B cell (primary cell): ENCODE measurements at regions not wholly inside any gene's neighbourhood (a gene's known extent, or its start where the extent isn't known, plus 50 kb on each side); places are given as distances from the start of the nearest gene placed in this dataset.

Source experiments
- ATAC-seq: fragments of 200-7000 bp; cut with Tn5 transposase; one replicate; pipeline ENCODE4 v1.10.0; 2021; ENCODE audit warnings: low read depth, mild to moderate bottlenecking, moderate number of reproducible peaks, moderate library complexity
- CTCF ChIA-PET: fragments of 350-600 bp; sonication (Branson Sonifier 250); formaldehyde crosslinking; loops from one replicate; lab custom pipeline; 2021; ENCODE audit warnings: antibody characterized with exemption, inconsistent platforms; lab: Charles Lee
- POLR2A ChIA-PET: fragments of 350-600 bp; sonication (Branson Sonifier 250); formaldehyde crosslinking; loops from one replicate; lab custom pipeline; 2021; ENCODE audit warnings: antibody characterized with exemption; lab: Charles Lee
- DNase-seq: peaks from one replicate; pipeline ENCODE4 v3.0.0; 2013
- H2AFZ ChIP-seq: 2 replicates; pipeline ENCODE4 v1.6.1; 2012; ENCODE audit warnings: mild to moderate bottlenecking, low read depth, low read length; ENCODE audit not compliant: insufficient read depth, poor library complexity, severe bottlenecking
- H3K27ac ChIP-seq, 2 donors: 1 replicate in 1 of 2; 2 replicates in 1 of 2; pipeline ENCODE4 v1.5.1; 2012 to 2013; ENCODE audit warnings: low read length in 2 of 2, mild to moderate bottlenecking in 2 of 2, moderate library complexity in 1 of 2
- H3K27me3 ChIP-seq, 4 experiments: fragments of 200-600 bp in 1 of 4; sonication (generic) in 1 of 4; replicated peaks in 1 of 4; 1 replicate in 2 of 4; 2 replicates in 2 of 4; pipeline versions ENCODE4 v1.6.1 to v1.7.0; 2013 to 2016; ENCODE audit warnings: low read length in 3 of 4, mild to moderate bottlenecking in 2 of 4, mixed read lengths in 1 of 4, moderate library complexity in 1 of 4; ENCODE audit not compliant: insufficient read depth in 4 of 4, control insufficient read depth in 3 of 4; ENCODE audit errors: control extremely low read depth in 1 of 4
- H3K36me3 ChIP-seq, 2 experiments: replicated peaks in 1 of 2; 1 replicate in 1 of 2; 2 replicates in 1 of 2; pipeline versions ENCODE4 v1.6.1 to v1.7.1; 2013; ENCODE audit warnings: low read length in 1 of 2; ENCODE audit not compliant: insufficient read depth in 2 of 2, control insufficient read depth in 1 of 2; ENCODE audit errors: control extremely low read depth in 1 of 2, extremely low read depth in 1 of 2
- H3K4me1 ChIP-seq, 2 donors: fragments of 200-600 bp in 1 of 2; sonication (generic) in 1 of 2; 1 replicate in 1 of 2; 2 replicates in 1 of 2; pipeline versions ENCODE4 v1.5.1 to v1.6.1; 2013 to 2017; ENCODE audit warnings: low read length in 2 of 2; ENCODE audit not compliant: control insufficient read depth in 2 of 2, insufficient read depth in 2 of 2
- H3K4me2 ChIP-seq: replicated peaks from 2 replicates; pipeline ENCODE3; 2012; ENCODE audit warnings: mild to moderate bottlenecking, low read depth, low read length; ENCODE audit not compliant: poor library complexity, severe bottlenecking
- H3K4me3 ChIP-seq, 5 experiments: fragments of 200-600 bp in 1 of 5; sonication (generic) in 1 of 5; 1 replicate in 3 of 5; 2 replicates in 2 of 5; pipeline versions ENCODE4 v1.5.1 to v1.7.0; 2011 to 2016; ENCODE audit warnings: low read length in 4 of 5, mild to moderate bottlenecking in 4 of 5, low read depth in 2 of 5, control low read depth in 1 of 5, moderate library complexity in 1 of 5; ENCODE audit not compliant: insufficient read depth in 1 of 5; ENCODE audit errors: control extremely low read depth in 1 of 5, extremely low read depth in 1 of 5
- H3K79me2 ChIP-seq: fragments of 200-600 bp; sonication (generic); one replicate; pipeline ENCODE4 v1.6.0; 2016; ENCODE audit warnings: low read length; ENCODE audit not compliant: control insufficient read depth, insufficient read depth
- H3K9ac ChIP-seq: fragments of 200-600 bp; sonication (generic); 2 replicates; pipeline ENCODE4 v1.6.1; 2017; ENCODE audit warnings: mild to moderate bottlenecking, low read length, moderate library complexity
- H3K9me3 ChIP-seq, 3 donors: one replicate each; pipeline versions ENCODE4 v1.6.1 to v1.7.1; 2013; ENCODE audit warnings: low read length in 2 of 3; ENCODE audit not compliant: control insufficient read depth in 2 of 3, insufficient read depth in 1 of 3; ENCODE audit errors: control extremely low read depth in 1 of 3
- H4K20me1 ChIP-seq: 2 replicates; pipeline ENCODE4 v1.6.0; 2012; ENCODE audit warnings: mild to moderate bottlenecking, low read length; ENCODE audit not compliant: insufficient read depth, control insufficient read depth, poor library complexity, severe bottlenecking
- H3K27ac Mint-ChIP-seq: one replicate; pipeline ENCODE4 v1.8.0; 2021; ENCODE audit warnings: mixed read lengths
- H3K27me3 Mint-ChIP-seq: one replicate; pipeline ENCODE4 v1.8.0; 2021; ENCODE audit warnings: mixed read lengths
- H3K4me1 Mint-ChIP-seq: one replicate; pipeline ENCODE4 v1.8.0; 2021; ENCODE audit warnings: mixed read lengths
- H3K4me3 Mint-ChIP-seq: one replicate; pipeline ENCODE4 v1.8.0; 2021; ENCODE audit warnings: mixed read lengths
- H3K9me3 Mint-ChIP-seq: one replicate; pipeline ENCODE4 v1.8.0; 2022; ENCODE audit warnings: mixed read lengths; ENCODE audit not compliant: insufficient read depth
- CTCF ChIP-seq: fragments of 200-600 bp; IDR thresholded peaks from one replicate; pipeline ENCODE4 v1.8.0; 2022; ENCODE audit warnings: antibody characterized with exemption, mild to moderate bottlenecking
- EZH2 ChIP-seq: IDR thresholded peaks from 2 replicates; pipeline ENCODE4 v1.6.1; 2012; ENCODE audit warnings: borderline replicate concordance, low read depth, mild to moderate bottlenecking, moderate library complexity, low read length; ENCODE audit not compliant: insufficient read depth, poor library complexity, severe bottlenecking
- WGBS: methylation state at CpG from one replicate; pipeline ENCODE4 v1.1.5; 2013; ENCODE audit warnings: missing lambda C conversion rate; ENCODE audit not compliant: insufficient coverage; 5-methylcytosine and 5-hydroxymethylcytosine counted together
- intact Hi-C: fragments of 100-400 bp; cut with micrococcal nuclease; formaldehyde crosslinking; loops from one replicate; pipeline ENCODE4 v1.10.0; 2022

- TF ChIP-seq CTCF, result no peak
- TF ChIP-seq EZH2, result no peak
- H3K9me3 Mint-ChIP-seq, result peaks cover 3% of the 10 kb centered on the region
- ChIA-PET POLR2A (no interaction called here), CTCF (no interaction called here)
- H3K9ac ChIP-seq, result no peak overlapping the region
- H3K9me3 ChIP-seq, result no peaks in the 10 kb centered on the region
- H2AFZ ChIP-seq, result no peak overlapping the region
- no peak for DNase-seq
- WGBS, result 100% methylated on average over 2 of the region's 4 CpGs
- H3K4me1 ChIP-seq, result no peaks in the 10 kb centered on the region
- no peaks in the 10 kb centered on the region for H3K27me3 Mint-ChIP-seq
- intact Hi-C loops, result no loop called here
- H3K4me3 ChIP-seq, result no peak overlapping the region
- ATAC-seq, result no peak
- no peaks in the 10 kb centered on the region for H3K4me1 Mint-ChIP-seq
- no peak overlapping the region for H3K4me2 ChIP-seq
- H4K20me1 ChIP-seq, result no peaks in the 10 kb centered on the region
- no peak overlapping the region for H3K27ac ChIP-seq
- no peaks in the 10 kb centered on the region for H3K36me3 ChIP-seq
- H3K79me2 ChIP-seq, result no peaks in the 10 kb centered on the region
- no peak overlapping the region for H3K27ac Mint-ChIP-seq
- no peak overlapping the region for H3K4me3 Mint-ChIP-seq
- H3K27me3 ChIP-seq, result no peaks in the 10 kb centered on the region
Observed at GRCh38 chr18:65230311-65230710, 520.5 kb upstream of the CDH7 start.

- ATAC-seq, result no peak
- H3K9me3 ChIP-seq, result no peaks in the 10 kb centered on the region
- H3K4me2 ChIP-seq, result no peak overlapping the region
- peaks cover 3% of the 10 kb centered on the region for H3K9me3 Mint-ChIP-seq
- H3K4me3 Mint-ChIP-seq, result no peak overlapping the region
- no peak overlapping the region for H2AFZ ChIP-seq
- H3K27me3 Mint-ChIP-seq, result no peaks in the 10 kb centered on the region
- H4K20me1 ChIP-seq, result no peaks in the 10 kb centered on the region
- no peaks in the 10 kb centered on the region for H3K27me3 ChIP-seq
- H3K27ac ChIP-seq, result no peak overlapping the region
- CTCF ChIA-PET, result no interaction called here
- H3K79me2 ChIP-seq, result no peaks in the 10 kb centered on the region
- H3K36me3 ChIP-seq, result no peaks in the 10 kb centered on the region
- intact Hi-C loops, result no loop called here
- WGBS, result 100% methylated on average over 1 of the region's 3 CpGs
- TF ChIP-seq CTCF, result no peak
- no peak for TF ChIP-seq EZH2
- H3K27ac Mint-ChIP-seq, result no peak overlapping the region
- no peaks in the 10 kb centered on the region for H3K4me1 ChIP-seq
- H3K9ac ChIP-seq, result no peak overlapping the region
- DNase-seq, result no peak
- POLR2A ChIA-PET, result no interaction called here
- no peak overlapping the region for H3K4me3 ChIP-seq
- no peaks in the 10 kb centered on the region for H3K4me1 Mint-ChIP-seq
Observed at GRCh38 chr18:65227970-65228369, 522.8 kb upstream of the CDH7 start.
